MCF 10A (cell line): ENCODE measurements at regions not wholly inside any gene's neighbourhood (a gene's known extent, or its start where the extent isn't known, plus 50 kb on each side); places are given as distances from the start of the nearest gene placed in this dataset.

Experiments
- BruUV-seq: library from RNA; stranded (reverse); fragments of 400-500 nt; replicated peaks from 2 replicates; lab custom pipeline; 2021; lab: Mats Ljungman, UMichigan
- CTCF ChIA-PET: fragments of 300-600 bp; sonication (Branson Sonifier 250); formaldehyde crosslinking; extraction: SDS; loops from one replicate; lab custom pipeline; 2021; ENCODE audit warnings: antibody characterized with exemption, inconsistent platforms; lab: Yijun Ruan, JAX
- POLR2A ChIA-PET: fragments of 300-600, 350-650 bp; sonication (Branson Sonifier 250); formaldehyde crosslinking; extraction: SDS; loops from one replicate; lab custom pipeline; 2020; ENCODE audit warnings: antibody characterized with exemption, inconsistent platforms; lab: Yijun Ruan, JAX
- DNase-seq: peaks from one replicate; pipeline ENCODE4 v3.0.0-alpha.2; 2018; ENCODE audit not compliant: unreplicated experiment
- H3K27ac Mint-ChIP-seq: one replicate; pipeline ENCODE4 v1.8.0; 2022; ENCODE audit warnings: mild to moderate bottlenecking, low read depth, mixed read lengths; ENCODE audit not compliant: unreplicated experiment
- H3K27me3 Mint-ChIP-seq: one replicate; pipeline ENCODE4 v1.8.0; 2022; ENCODE audit warnings: mixed read lengths; ENCODE audit not compliant: insufficient read depth, unreplicated experiment
- H3K36me3 Mint-ChIP-seq: one replicate; pipeline ENCODE4 v1.8.0; 2022; ENCODE audit warnings: mild to moderate bottlenecking, moderate library complexity, mixed read lengths; ENCODE audit not compliant: insufficient read depth, unreplicated experiment
- H3K4me1 Mint-ChIP-seq: one replicate; pipeline ENCODE4 v1.8.0; 2022; ENCODE audit warnings: mixed read lengths; ENCODE audit not compliant: insufficient read depth, unreplicated experiment
- H3K4me3 Mint-ChIP-seq: one replicate; pipeline ENCODE4 v1.8.0; 2022; ENCODE audit warnings: mild to moderate bottlenecking, moderate library complexity, mixed read lengths; ENCODE audit not compliant: unreplicated experiment
- H3K9me3 Mint-ChIP-seq: one replicate; pipeline ENCODE4 v1.8.0; 2022; ENCODE audit warnings: mixed read lengths; ENCODE audit not compliant: unreplicated experiment
- CTCF ChIP-seq: fragments of 200-600 bp; IDR thresholded peaks from one replicate; pipeline ENCODE4 v1.8.0; 2022; ENCODE audit warnings: antibody characterized with exemption, mild to moderate bottlenecking; ENCODE audit not compliant: unreplicated experiment
- intact Hi-C: fragments of 100-400 bp; cut with micrococcal nuclease; formaldehyde crosslinking; loops from 2 replicates; pipeline ENCODE4 v1.14.1; 2022

DNA sequence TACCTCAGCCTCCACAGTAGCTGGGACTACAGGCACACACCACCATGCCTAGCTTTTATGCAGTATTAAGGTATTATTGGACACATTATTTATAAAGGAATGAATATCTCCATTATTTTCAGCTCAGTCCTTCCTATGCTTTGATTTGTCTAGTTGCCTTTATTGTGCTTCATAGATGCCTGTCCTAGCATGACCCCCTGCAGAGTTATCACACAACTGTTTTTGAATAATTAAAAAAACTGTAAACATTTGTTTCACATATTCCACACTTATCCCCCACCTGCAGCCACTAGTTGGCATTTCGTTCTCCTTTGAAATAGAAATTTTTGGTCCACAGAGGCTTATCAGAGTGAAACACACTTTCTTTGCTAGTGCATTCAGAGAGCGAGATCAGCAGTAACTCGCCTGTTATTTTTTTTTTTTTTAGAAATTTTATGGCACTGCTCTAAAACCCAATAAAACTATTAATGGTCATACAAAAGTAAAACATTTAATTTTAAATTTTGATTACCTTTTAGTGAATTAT lies 151.8 kb upstream of the RASA1 start:
- BruUV-seq, result no TSS peak
- H3K36me3 Mint-ChIP-seq, result no peaks in the 10 kb centered on the region
- no peak overlapping the region for H3K4me3 Mint-ChIP-seq
- ChIA-PET CTCF (interaction anchor here (0.5 kb wide), 1 partner anchor 36 kb away, joined by 6 read pairs; no protein-coding TSS in a partner anchor), POLR2A (no interaction called here)
- no peak for DNase-seq
- H3K27me3 Mint-ChIP-seq, result no peaks in the 10 kb centered on the region
- peaks cover 30% of the 10 kb centered on the region for H3K4me1 Mint-ChIP-seq
- intact Hi-C loops, result no loop called here
- peak overlapping the region; percentile 41 for H3K27ac Mint-ChIP-seq
- no peak for TF ChIP-seq CTCF
- H3K9me3 Mint-ChIP-seq, result no peaks in the 10 kb centered on the region

DNA sequence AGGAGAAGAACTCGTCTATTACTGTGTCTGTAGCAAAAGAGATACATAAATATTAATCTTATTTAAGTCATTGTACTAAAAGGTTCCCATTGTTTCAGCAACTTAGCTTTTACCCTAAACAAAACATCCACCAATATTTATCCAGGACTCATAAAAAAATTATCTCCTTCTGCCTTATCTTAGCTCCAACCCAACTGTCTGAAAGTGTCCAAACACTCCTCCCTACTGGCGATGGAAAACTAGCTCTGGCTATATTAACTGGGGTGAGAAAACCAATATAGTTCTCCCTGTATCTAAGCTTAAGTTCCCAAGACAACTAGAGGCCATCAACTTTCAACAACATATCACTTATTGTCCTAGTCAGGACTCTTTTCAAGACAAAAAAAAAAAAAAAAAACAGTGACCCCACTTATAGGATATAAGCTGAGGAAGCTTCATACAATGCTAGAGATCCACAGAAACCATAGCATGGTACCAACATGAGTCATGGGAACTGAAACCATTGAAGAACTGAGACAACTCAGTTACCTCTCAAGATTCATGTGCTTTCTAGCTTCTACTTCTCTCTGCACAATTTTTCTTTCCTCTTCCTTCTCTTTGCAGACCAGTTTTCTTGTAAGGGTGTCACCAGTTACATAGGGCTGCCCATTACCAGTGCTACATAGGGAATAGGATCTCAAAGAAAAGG lies 150.7 kb upstream of the RASA1 start:
- Mint-ChIP-seq H3K27me3 (no peaks in the 10 kb centered on the region), H3K4me3 (no peak overlapping the region), H3K4me1 (peaks cover 34% of the 10 kb centered on the region), H3K36me3 (no peaks in the 10 kb centered on the region), H3K9me3 (no peaks in the 10 kb centered on the region), H3K27ac (no peak overlapping the region)
- intact Hi-C loops, result no loop called here
- DNase-seq, result no peak
- ChIA-PET CTCF (interaction anchor here (0.6 to 1.2 kb wide), 3 partner anchors 17 to 263 kb away, joined by 4 to 5 read pairs (median 4); no protein-coding TSS in a partner anchor), POLR2A (interaction anchor here (0.6 to 1.4 kb wide), 6 partner anchors 11 to 151 kb away, joined by 3 to 8 read pairs (median 3); partner anchors contain the start of gene RASA1)
- TF ChIP-seq CTCF, result no peak
- no TSS peak for BruUV-seq

GRCh38 chr5:87119588-87119987 lies 148.1 kb upstream of the RASA1 start:
- CTCF ChIA-PET, result interaction anchor here (0.5 to 1.0 kb wide), 3 partner anchors 20 to 1209 kb away, joined by 3 to 5 read pairs (median 4); no protein-coding TSS in a partner anchor
- intact Hi-C loops, result no loop called here
- no TSS peak for BruUV-seq
- Mint-ChIP-seq H3K4me1 (peaks cover 35% of the 10 kb centered on the region), H3K27me3 (no peaks in the 10 kb centered on the region), H3K4me3 (no peak overlapping the region), H3K36me3 (no peaks in the 10 kb centered on the region), H3K9me3 (no peaks in the 10 kb centered on the region), H3K27ac (peak overlapping the region; percentile 90)
- POLR2A ChIA-PET, result interaction anchor here (1.3 kb wide), 2 partner anchors 9 to 148 kb away, joined by 3 to 4 read pairs; partner anchors contain the start of gene RASA1
- no peak for TF ChIP-seq CTCF
- DNase-seq, result no peak

- DNase-seq, result peak; percentile 88
- CTCF ChIA-PET, result interaction anchor here (1.0 kb wide), 1 partner anchor 22 kb away, joined by 4 read pairs; no protein-coding TSS in a partner anchor
- Mint-ChIP-seq H3K27me3 (no peaks in the 10 kb centered on the region), H3K4me3 (no peak overlapping the region), H3K27ac (peak overlapping the region; percentile 90), H3K4me1 (peaks cover 35% of the 10 kb centered on the region), H3K36me3 (no peaks in the 10 kb centered on the region), H3K9me3 (no peaks in the 10 kb centered on the region)
- TF ChIP-seq CTCF, result no peak
- intact Hi-C loops, result loop anchor here (1.0 to 2.0 kb wide), 2 partner anchors 30 to 148 kb away; no protein-coding TSS in a partner anchor
- POLR2A ChIA-PET, result interaction anchor here (0.6 to 2.6 kb wide), 7 partner anchors 14 to 278 kb away, joined by 3 to 15 read pairs (median 4); partner anchors contain the start of gene RASA1
- BruUV-seq, result TSS peak; percentile 81
These were observed 147.0 kb upstream of the RASA1 start for GRCh38 chr5:87120518-87121303.
